ENCODE measurements at regions not wholly inside any gene's neighbourhood (a gene's known extent, or its start where the extent isn't known, plus 50 kb on each side); places are given as distances from the start of the nearest gene placed in this dataset.

GRCh38 chr4:147312376-147313046, 168.4 kb upstream of the EDNRA start:
- Mint-ChIP-seq H3K9me3 (no peaks in the 10 kb centered on the region), H3K4me3 (no peak overlapping the region), H3K4me1 (no peaks in the 10 kb centered on the region), H3K36me3 (ENCODE audit: low read depth) (no peaks in the 10 kb centered on the region), H3K27ac (no peak overlapping the region), H3K27me3 (no peaks in the 10 kb centered on the region)
- POLR2A ChIA-PET: no interaction called here
- ATAC-seq (ENCODE audit: low read depth) (no peak), DNase-seq (no peak)
- intact Hi-C loops (cut with micrococcal nuclease): no loop called here
- CTCF ChIA-PET: no interaction called here
- TF ChIP-seq, protein P1, sequence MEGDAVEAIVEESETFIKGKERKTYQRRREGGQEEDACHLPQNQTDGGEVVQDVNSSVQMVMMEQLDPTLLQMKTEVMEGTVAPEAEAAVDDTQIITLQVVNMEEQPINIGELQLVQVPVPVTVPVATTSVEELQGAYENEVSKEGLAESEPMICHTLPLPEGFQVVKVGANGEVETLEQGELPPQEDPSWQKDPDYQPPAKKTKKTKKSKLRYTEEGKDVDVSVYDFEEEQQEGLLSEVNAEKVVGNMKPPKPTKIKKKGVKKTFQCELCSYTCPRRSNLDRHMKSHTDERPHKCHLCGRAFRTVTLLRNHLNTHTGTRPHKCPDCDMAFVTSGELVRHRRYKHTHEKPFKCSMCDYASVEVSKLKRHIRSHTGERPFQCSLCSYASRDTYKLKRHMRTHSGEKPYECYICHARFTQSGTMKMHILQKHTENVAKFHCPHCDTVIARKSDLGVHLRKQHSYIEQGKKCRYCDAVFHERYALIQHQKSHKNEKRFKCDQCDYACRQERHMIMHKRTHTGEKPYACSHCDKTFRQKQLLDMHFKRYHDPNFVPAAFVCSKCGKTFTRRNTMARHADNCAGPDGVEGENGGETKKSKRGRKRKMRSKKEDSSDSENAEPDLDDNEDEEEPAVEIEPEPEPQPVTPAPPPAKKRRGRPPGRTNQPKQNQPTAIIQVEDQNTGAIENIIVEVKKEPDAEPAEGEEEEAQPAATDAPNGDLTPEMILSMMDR (IDR thresholded peaks at IDR 0.05): no peak

- POLR2A ChIA-PET: no interaction called here
- H3K4me1 Mint-ChIP-seq: no peaks in the 10 kb centered on the region
- intact Hi-C loops (cut with micrococcal nuclease): no loop called here
- no peaks in the 10 kb centered on the region for H3K36me3 Mint-ChIP-seq (ENCODE audit: low read depth)
- ATAC-seq (ENCODE audit: low read depth): no peak
- no peak overlapping the region for H3K27ac Mint-ChIP-seq
- DNase-seq: no peak
- TF ChIP-seq, protein P1 (IDR thresholded peaks at IDR 0.05): no peak
- H3K27me3 Mint-ChIP-seq: no peaks in the 10 kb centered on the region
- no peaks in the 10 kb centered on the region for H3K9me3 Mint-ChIP-seq
- CTCF ChIA-PET: no interaction called here
- H3K4me3 Mint-ChIP-seq: no peak overlapping the region
These were observed 167.8 kb upstream of the EDNRA start for GRCh38 chr4:147313108-147313507.

- no peak overlapping the region for H3K4me3 Mint-ChIP-seq
- H3K9me3 Mint-ChIP-seq: no peaks in the 10 kb centered on the region
- no peak overlapping the region for H3K27ac Mint-ChIP-seq
- TF ChIP-seq, protein P1 (IDR thresholded peaks at IDR 0.05): no peak
- no peaks in the 10 kb centered on the region for H3K27me3 Mint-ChIP-seq
- CTCF ChIA-PET: no interaction called here
- H3K36me3 Mint-ChIP-seq (ENCODE audit: low read depth): no peaks in the 10 kb centered on the region
- ATAC-seq (ENCODE audit: low read depth) (no peak), DNase-seq (no peak)
- intact Hi-C loops (cut with micrococcal nuclease): no loop called here
- POLR2A ChIA-PET: no interaction called here
- no peaks in the 10 kb centered on the region for H3K4me1 Mint-ChIP-seq
These were observed 162.3 kb upstream of the EDNRA start for GRCh38 chr4:147318586-147318985.

DNA sequence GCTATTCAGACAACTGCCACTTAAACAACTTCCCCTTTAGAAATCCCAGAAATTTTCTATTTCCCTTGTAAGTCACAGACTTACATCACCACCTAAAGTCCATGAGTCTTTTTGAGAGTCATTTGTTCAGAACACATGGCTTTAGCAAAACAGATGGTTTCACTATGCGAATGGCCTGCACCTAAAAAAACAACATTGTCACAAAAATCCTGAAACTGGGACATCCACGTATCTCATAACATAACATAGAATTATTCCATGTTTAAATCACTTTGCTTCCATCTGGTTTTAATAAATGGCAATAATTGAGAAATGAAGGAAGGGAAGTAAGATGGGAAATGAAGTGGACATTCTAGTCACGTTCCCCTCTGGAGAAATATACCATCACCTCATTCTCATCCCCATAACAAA, 155.3 kb upstream of the EDNRA start:
- TF ChIP-seq, protein P1 (IDR thresholded peaks at IDR 0.05): no peak
- ChIA-PET POLR2A (no interaction called here), CTCF (no interaction called here)
- Mint-ChIP-seq H3K4me3 (no peak overlapping the region), H3K4me1 (no peaks in the 10 kb centered on the region), H3K36me3 (ENCODE audit: low read depth) (no peaks in the 10 kb centered on the region), H3K27ac (no peak overlapping the region), H3K27me3 (no peaks in the 10 kb centered on the region), H3K9me3 (no peaks in the 10 kb centered on the region)
- intact Hi-C loops (cut with micrococcal nuclease): no loop called here
- no peak for DNase-seq
- no peak for ATAC-seq (ENCODE audit: low read depth)

- no peak for ATAC-seq (ENCODE audit: low read depth)
- Mint-ChIP-seq H3K9me3 (no peaks in the 10 kb centered on the region), H3K4me1 (no peaks in the 10 kb centered on the region), H3K4me3 (no peak overlapping the region), H3K27ac (no peak overlapping the region), H3K27me3 (no peaks in the 10 kb centered on the region), H3K36me3 (ENCODE audit: low read depth) (no peaks in the 10 kb centered on the region)
- CTCF ChIA-PET: no interaction called here
- no peak for DNase-seq
- TF ChIP-seq, protein P1 (IDR thresholded peaks at IDR 0.05): no peak
- POLR2A ChIA-PET: no interaction called here
- intact Hi-C loops (cut with micrococcal nuclease): no loop called here
These were observed 154.3 kb upstream of the EDNRA start for GRCh38 chr4:147326591-147326990.
